ENCODE measurements at regions not wholly inside any gene's neighbourhood (a gene's known extent, or its start where the extent isn't known, plus 50 kb on each side); places are given as distances from the start of the nearest gene placed in this dataset.

GRCh38 chr11:86141727-86142126, 72.8 kb upstream of the PICALM start:
- no peak for TF ChIP-seq EZH2 (IDR thresholded peaks at IDR 0.05; ENCODE audit: insufficient read depth, poor library complexity, severe bottlenecking)
- no peak for TF ChIP-seq EZH2phosphoT487 (IDR thresholded peaks at IDR 0.05; ENCODE audit: insufficient read depth, low read depth)
